KOPT-K1 (cell line): ENCODE measurements at regions not wholly inside any gene's neighbourhood (a gene's known extent, or its start where the extent isn't known, plus 50 kb on each side); places are given as distances from the start of the nearest gene placed in this dataset.
"Not testable (repeated sequence)": the region's sequence is repeated elsewhere in the genome, so short reads cannot be mapped to it uniquely, and the experiment has no call there.

Source experiments
- H3K27ac ChIP-seq: fragments of 200-600 bp; sonication (generic); 2 replicates; pipeline ENCODE4 v1.5.1; 2016; ENCODE audit warnings: antibody characterized with exemption, mild to moderate bottlenecking, low read depth, low read length; ENCODE audit not compliant: poor library complexity, severe bottlenecking
- H3K36me3 ChIP-seq: fragments of 200-600 bp; sonication (generic); 2 replicates; pipeline ENCODE4 v1.5.1; 2017; ENCODE audit warnings: antibody characterized with exemption, mild to moderate bottlenecking, low read length, moderate library complexity; ENCODE audit not compliant: insufficient read depth
- H3K9me3 ChIP-seq: fragments of 200-600 bp; sonication (generic); 2 replicates; pipeline ENCODE4 v1.5.1; 2017; ENCODE audit warnings: antibody characterized with exemption, low read length, mild to moderate bottlenecking; ENCODE audit not compliant: insufficient read depth, poor library complexity, severe bottlenecking

DNA sequence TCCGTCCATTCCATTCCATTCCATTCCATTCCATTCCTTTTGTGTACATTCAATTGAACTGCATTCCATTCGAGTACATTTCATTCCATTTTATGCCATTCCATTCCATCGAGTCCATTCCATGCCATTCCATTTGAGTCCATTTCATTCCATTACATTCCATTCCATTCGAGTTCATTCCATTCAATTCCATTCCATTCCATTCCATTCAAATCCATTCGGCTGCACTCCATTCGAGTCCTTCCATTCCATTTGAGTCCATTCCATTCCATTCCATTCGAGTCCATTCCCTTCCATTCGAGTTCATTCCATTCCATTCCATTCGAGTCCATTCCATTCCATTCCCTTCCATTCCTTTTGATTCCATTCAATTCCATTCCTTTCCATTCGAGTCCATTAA, 4800.6 kb upstream of the OR11H1 start:
- peaks cover 90% of the 10 kb centered on the region for H3K9me3 ChIP-seq
- H3K27ac ChIP-seq = no peak overlapping the region

DNA sequence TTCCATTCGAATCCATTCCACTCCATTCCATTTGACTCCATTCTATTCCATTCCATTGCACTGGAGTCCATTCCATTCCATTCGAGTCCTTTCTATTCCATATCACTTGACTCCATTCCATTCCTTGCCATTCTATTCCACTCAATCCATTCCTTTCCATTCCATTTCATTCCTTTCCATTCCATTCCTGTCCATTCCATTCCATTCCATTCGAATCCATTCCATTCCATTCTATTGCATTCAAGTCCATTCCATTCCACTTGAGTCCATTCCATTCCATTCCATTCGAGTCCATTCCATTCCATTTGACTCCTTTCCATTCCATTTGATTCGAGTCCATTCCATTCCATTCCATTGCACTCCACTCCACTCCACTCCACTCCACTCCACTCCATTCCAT, 4798.0 kb upstream of the OR11H1 start:
- H3K9me3 ChIP-seq = peaks cover 76% of the 10 kb centered on the region
- H3K36me3 ChIP-seq = not testable (repeated sequence)

More for the DNA sequence above, 4800.6 kb upstream of the OR11H1 start:
- no peaks in the 10 kb centered on the region for H3K36me3 ChIP-seq

DNA sequence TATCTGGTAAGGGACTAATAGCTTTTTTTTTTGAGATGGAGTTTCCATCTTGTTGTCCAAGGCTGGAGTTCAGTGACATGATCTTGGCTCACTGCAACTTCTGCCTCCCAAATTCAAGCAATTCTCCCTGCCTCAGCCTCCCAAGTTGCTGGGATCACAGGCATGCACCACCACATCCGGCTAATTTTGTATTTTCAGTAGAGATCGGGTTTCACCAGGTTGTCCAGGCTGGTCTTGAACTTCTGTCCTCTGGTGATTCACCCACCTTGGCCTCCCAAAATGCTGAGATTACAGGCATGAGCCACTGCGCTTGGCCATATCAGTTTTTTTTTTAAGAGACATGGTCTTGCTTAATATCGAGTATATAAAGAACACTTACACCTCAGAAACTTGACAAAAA, 4797.3 kb upstream of the OR11H1 start:
- H3K9me3 ChIP-seq = peaks cover 70% of the 10 kb centered on the region
- H3K36me3 ChIP-seq, H3K27ac ChIP-seq: not testable (repeated sequence)

More for the DNA sequence above, 4798.0 kb upstream of the OR11H1 start:
- H3K27ac ChIP-seq = not testable (repeated sequence)

DNA sequence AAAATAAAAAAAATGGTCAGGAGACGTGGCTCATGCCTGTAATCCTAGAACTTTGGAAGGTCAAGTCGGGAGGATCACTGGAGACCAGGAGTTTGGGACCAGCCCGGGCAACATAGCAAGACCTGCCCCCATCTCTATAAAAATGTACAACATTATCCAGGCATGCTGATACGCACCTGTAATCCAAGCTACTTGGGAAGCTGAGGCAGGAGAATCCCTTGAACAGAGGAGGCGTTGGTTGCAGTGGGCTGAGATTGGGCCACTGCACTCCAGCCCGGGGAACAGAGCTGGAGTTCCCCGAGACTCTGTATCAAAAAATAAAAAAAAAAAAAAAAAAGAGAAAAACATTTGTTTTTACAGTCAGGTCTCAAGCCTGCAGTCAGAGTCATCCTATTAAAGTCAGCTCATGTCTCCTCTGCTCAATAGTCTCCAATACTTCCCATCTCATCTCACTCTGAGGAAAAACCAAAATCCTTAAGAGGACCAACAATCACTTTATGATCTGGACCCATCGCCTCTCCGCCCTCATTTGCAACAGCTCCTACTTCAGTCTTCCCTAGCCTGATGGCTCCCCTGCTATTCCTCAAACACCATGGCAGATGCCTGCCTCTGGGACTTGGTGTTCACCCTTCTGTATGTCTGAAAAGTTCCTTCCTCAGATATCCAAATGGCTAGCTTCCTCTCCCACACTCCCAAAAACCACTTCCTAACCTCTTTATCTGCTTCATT, 4796.6 kb upstream of the OR11H1 start:
- not testable (repeated sequence) for H3K36me3 ChIP-seq, H3K27ac ChIP-seq
- peaks cover 62% of the 10 kb centered on the region for H3K9me3 ChIP-seq

DNA sequence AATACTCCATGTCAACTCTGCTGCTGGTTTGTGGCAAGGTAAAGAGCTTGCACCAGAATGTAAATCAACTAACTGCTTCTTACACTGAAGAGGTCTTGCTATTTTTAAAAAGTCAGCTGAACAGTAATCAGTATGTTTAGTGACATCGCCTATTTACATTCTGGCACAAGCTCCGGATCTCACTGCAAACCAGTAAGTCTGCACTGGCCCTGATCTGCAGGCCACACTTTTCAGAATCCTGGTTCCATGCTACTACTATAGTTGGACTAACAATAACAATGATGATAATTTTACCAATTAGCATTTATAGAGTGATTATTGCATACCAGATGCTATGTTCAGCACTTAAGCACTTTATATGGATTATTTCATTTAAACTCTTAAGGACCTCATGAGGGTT, 4792.9 kb upstream of the OR11H1 start:
- H3K9me3 ChIP-seq = peaks cover 35% of the 10 kb centered on the region
- H3K36me3 ChIP-seq, H3K27ac ChIP-seq: not testable (repeated sequence)

DNA sequence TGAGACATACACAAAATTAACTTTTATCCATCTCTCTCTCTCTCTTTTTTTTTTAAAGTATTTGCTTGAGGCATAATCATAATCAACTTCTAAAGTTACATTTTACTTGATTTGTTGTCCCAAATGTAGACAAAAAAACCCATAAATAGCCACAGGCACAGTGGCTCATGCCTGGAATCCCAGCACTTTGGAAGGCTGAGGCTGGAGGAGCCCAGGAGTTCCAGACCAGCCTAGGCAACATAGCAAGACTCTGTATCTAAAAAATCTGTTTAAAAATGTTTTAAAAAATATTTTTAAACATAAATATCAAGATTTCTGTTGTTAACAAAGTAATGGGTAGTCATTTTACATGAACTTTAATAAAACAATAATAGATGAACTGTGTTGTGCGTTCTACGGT, 4791.1 kb upstream of the OR11H1 start:
- peaks cover 40% of the 10 kb centered on the region for H3K9me3 ChIP-seq

DNA sequence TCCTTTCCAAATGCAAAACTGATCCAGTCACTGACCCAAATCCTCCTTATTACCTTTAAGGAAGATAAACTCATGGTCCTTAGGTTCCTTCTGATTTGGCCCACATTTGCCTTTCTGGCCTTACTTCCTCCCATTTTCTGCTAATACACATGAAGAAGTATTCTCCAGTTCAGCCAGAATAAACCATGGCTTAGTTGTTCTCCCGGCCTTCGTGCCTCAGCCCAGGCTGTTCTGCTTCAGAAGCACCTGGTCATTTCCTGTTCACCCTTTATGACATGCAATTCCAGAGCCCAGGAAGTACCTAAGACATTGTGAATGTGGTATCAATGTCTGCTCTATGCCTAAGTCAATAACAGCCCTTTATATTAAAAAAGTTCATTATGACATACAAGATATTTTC, 4790.1 kb upstream of the OR11H1 start:
- H3K9me3 ChIP-seq = peaks cover 44% of the 10 kb centered on the region
- not testable (repeated sequence) for H3K27ac ChIP-seq, H3K36me3 ChIP-seq

More for the DNA sequence above, 4791.1 kb upstream of the OR11H1 start:
- not testable (repeated sequence) for H3K36me3 ChIP-seq, H3K27ac ChIP-seq

DNA sequence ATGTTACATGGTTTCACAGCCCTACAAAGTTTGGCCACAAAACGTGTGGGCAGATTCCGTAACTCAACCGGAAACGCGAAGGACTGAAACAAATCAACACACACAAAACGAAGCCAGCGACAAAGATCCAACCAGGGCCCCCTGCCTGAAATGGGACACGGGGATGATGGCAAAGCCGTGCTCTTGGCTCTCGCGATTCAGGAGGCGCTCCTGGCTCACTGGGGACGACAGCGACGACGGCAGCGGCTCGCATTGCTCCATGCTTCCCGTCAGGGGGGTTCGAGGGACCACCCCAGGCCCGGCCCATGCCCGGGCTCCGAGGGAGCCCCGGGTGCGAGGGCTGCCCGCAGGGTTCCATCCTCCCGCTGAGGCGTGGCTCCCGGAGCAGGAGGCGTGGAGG, 4786.8 kb upstream of the OR11H1 start:
- H3K27ac ChIP-seq = no peak overlapping the region
- peaks cover 50% of the 10 kb centered on the region for H3K9me3 ChIP-seq
- no peaks in the 10 kb centered on the region for H3K36me3 ChIP-seq

DNA sequence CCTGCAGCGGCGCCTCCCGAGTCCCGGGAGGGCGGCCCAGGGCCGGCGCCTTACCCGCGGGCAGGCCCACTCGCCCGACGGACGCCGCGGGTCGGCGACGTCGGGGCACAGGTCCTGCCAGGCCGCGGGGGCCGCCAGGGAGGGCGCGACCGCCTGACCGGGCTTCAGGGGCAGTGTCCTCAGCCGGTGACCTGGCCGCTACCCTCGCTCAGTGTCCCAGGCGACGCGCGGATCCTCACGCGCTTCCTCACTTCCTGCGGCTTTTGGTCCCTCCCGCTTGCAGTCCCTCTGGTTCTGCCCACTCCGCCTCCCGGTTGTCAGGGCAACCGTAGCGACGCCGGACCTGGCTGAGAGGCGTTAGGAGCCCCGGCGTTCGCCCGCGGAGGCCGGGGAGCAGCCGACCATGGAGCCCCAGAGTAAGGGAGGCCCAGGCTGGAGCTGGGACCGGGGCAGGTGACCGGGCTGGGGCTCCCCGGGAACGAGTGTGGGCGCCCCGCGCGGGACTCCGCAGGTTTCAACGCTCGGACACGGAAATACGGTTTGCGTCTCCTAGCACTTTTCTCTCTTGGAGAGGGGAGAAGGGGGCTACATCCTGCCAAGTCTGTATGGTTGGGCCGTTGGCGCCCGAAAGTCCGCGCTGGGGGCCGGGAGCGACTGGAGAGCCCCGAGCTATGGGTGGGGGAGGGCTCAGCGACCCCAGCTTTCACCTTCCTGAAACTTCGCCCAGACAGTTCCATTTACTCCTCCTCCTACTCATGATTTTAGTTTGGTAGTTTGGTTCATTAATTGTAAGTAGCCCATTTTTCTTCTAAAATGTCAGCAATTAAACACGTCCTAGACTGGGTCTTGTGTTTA, 4786.0 kb upstream of the OR11H1 start:
- not testable (repeated sequence) for H3K27ac ChIP-seq, H3K36me3 ChIP-seq
- H3K9me3 ChIP-seq = peaks cover 50% of the 10 kb centered on the region

DNA sequence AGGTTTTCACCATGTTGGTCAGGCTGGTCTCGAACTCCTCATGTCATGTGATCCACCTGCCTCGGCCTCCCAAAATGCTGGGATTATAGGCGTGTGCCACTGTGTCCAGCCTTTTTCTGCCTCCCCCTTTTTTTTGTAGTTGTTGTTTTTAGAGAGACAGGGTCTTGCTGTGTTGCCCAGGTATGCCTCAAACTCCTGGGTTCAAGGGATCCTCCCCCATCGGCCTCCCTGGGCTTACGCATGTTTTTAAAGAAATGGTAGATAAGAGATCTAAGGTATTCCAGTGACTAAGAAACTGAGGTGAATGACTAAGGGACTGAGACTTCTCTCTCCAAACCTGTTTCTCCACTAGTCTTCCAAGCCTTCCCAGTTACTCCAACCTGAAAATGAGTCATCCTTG, 4781.6 kb upstream of the OR11H1 start:
- peaks cover 44% of the 10 kb centered on the region for H3K9me3 ChIP-seq
- H3K36me3 ChIP-seq, H3K27ac ChIP-seq: not testable (repeated sequence)

DNA sequence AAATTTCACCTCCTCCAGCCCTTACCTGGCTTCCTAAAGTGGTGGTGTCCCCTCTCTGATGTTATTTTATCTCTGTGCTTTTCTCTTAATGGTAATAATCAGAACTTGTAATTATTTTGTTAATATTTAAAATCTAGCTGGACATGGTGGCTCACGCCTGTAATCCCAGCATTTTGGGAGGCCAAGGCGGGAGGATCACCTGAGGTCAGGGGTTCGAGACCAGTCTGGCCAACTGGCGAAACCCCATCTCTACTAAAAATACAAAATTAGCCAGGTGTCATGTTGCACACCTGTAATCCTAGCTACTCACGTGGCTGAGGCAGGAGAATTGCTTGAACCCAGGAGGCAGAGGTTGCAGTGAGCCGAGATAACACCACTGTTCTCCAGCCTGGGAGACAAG, 4780.8 kb upstream of the OR11H1 start:
- H3K9me3 ChIP-seq = peaks cover 36% of the 10 kb centered on the region
- H3K36me3 ChIP-seq, H3K27ac ChIP-seq: not testable (repeated sequence)

DNA sequence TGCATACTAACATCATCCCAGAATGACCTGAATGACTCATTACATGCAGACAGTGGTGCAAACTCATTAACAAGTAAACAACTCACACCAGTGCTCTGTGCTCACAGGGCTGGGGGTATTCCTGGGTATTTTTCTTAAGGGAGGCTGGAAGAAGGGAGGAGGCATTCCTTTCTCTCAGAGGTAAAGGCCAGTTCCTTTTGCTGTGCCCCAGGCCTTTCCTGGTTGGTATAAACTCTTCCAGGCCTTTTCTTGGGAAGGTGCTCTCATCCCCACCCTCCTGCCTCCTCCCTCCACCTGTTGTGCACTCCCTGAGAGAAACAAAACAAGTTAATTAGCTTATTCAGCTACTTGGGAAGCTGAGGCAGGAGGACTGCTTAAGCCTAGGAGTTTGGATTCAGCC, 4779.2 kb upstream of the OR11H1 start:
- H3K9me3 ChIP-seq = peaks cover 25% of the 10 kb centered on the region
- not testable (repeated sequence) for H3K27ac ChIP-seq, H3K36me3 ChIP-seq

DNA sequence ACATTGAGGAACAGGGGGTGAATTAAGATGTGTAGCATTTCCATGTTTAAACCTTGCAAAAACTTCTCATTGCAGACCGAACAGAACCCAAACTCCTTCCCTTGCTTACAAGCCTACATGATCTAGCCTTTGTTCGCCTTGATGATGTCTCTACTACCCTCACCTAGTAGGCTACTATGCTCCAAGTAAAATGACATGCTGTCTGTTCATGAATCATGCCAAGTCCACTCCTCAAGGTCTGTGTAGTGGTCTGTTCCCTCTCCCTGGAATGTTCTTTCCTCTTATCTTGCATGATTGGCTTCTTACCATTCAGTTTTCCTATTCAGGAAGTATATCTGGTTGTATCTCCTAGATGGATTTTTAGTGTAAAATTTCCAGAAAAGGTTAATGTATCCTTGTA, 4778.6 kb upstream of the OR11H1 start:
- H3K9me3 ChIP-seq = peaks cover 26% of the 10 kb centered on the region
- not testable (repeated sequence) for H3K27ac ChIP-seq, H3K36me3 ChIP-seq

DNA sequence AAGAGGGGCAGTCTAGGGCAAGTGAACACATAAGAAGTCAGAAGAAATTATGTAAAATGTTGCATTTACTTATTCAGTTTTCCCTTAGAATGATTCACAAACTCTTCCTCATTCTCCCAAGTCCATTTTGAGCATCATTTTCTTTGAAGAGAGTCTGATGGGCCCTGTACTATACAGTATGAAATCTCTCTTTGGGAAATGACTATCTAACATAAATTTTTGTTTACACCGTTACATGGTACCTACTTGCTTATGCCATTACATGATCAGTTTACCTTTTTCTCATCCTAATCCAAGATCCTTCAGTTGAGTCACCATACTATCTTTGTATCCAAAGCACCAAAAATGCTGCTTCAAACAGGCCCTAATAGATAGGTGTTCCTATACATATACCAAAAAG, 4774.4 kb upstream of the OR11H1 start:
- H3K9me3 ChIP-seq = peaks cover 25% of the 10 kb centered on the region
- H3K36me3 ChIP-seq, H3K27ac ChIP-seq: not testable (repeated sequence)

DNA sequence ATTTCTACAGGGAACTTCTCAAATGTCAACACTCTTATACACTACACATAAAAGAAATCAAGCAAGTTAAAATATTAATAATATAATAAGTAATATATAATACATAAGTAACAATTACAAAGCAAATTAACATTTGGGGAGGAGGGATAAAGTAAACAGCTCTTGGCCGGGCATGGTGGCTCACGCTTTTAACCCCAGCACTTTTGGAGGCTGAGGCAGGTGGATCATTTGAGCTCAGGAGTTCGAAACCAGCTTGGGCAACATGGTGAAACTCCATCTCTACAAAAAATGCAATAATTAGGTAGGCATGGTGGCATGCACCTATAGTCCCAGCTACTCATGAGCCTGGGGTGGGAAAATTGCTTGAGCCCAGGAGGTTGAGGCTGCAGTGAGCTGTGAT, 4772.6 kb upstream of the OR11H1 start:
- H3K36me3 ChIP-seq, H3K27ac ChIP-seq: not testable (repeated sequence)
- H3K9me3 ChIP-seq = peaks cover 20% of the 10 kb centered on the region

DNA sequence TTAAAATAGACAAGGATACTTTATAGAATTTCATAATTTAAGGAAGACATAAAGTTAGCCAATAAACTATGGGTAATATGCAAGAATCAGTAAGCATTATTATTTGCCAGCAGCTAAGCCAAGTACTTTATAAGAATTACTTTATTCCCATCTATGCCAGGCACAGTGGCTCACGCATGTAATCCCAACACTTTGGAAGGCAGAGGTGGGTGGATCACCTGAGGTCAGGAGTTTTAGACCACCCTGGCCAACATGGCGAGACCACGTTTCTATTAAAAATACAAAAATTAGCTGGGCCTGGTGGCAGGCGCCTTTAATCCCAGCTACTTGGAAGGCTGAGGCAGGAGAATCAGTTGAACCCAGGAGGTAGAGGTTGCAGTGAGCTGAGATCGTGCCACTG, 4767.6 kb upstream of the OR11H1 start:
- not testable (repeated sequence) for H3K9me3 ChIP-seq, H3K36me3 ChIP-seq

More for the DNA sequence above, 4767.6 kb upstream of the OR11H1 start:
- not testable (repeated sequence) for H3K27ac ChIP-seq
